ENCODE measurements at regions not wholly inside any gene's neighbourhood (a gene's known extent, or its start where the extent isn't known, plus 50 kb on each side); places are given as distances from the start of the nearest gene placed in this dataset.

DNA sequence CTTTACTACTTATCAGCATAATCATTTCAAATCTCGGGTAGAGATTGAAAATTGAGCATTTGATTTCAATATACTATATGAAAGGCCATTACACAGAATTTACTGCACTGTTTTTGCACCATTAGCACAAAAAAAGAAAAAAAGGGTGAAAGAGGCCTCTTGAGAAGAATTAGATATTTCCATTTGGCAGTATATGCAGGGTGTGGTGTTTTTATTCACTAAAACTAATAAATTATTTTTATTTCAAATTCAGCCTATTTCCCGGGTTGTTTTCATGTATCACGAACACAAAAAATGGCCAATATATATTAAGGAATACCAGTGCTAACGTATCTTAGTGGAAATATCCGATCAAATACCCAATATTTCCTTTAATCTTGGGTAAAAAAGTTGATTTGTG lies 110.5 kb upstream of the TBL1XR1 start:
- intact Hi-C loops (cut with DNase I; ENCODE audit: low total_unique reads): no loop called here
- no peak for DNase-seq
- Histone ChIP-seq H3K9me3 (no peaks in the 10 kb centered on the region), H3K27me3 (no peaks in the 10 kb centered on the region), H3K36me3 (ENCODE audit: low read depth, missing control alignments) (no peaks in the 10 kb centered on the region), H3K27ac (no peak overlapping the region), H3K4me3 (no peak overlapping the region), H3K4me1 (no peaks in the 10 kb centered on the region)
- 68 to 86% methylated on average over 5 of the region's 5 CpGs for WGBS, 2 donors
- TF ChIP-seq CTCF (IDR thresholded peaks at IDR 0.05) (no peak), POLR2A (IDR thresholded peaks at IDR 0.05) (no peak)

DNA sequence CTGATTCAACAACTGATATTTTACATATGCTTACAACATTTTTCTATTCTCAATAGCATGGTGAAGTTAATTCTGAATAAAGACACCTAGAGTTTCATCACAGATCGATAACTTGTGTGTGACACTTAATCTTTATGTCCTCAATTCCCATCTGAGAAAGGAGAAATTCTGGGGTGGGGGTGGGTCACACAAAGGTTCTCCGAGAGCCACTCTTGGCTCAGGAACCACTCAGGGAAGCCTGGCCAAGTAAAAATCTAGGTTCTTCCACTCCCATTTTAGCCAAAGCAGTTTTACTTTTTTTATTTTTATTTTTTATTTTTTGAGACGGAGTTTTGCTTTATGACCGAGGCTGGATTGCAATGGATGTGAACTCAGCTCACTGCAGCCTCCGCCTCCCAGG lies 111.0 kb upstream of the TBL1XR1 start:
- Histone ChIP-seq H3K4me3 (no peak overlapping the region), H3K4me1 (no peaks in the 10 kb centered on the region), H3K36me3 (ENCODE audit: low read depth, missing control alignments) (no peaks in the 10 kb centered on the region), H3K27me3 (no peaks in the 10 kb centered on the region), H3K27ac (no peak overlapping the region), H3K9me3 (no peaks in the 10 kb centered on the region)
- 72 to 84% methylated on average over 5 of the region's 5 CpGs for WGBS, 2 donors
- intact Hi-C loops (cut with DNase I; ENCODE audit: low total_unique reads): no loop called here
- no peak for TF ChIP-seq CTCF (IDR thresholded peaks at IDR 0.05)
- TF ChIP-seq POLR2A (IDR thresholded peaks at IDR 0.05): no peak
- no peak for DNase-seq

- DNase-seq: no peak
- 87 to 92% methylated on average over 3 of the region's 3 CpGs for WGBS, 2 donors
- no peaks in the 10 kb centered on the region for H3K36me3 ChIP-seq (ENCODE audit: low read depth, missing control alignments)
- no peak overlapping the region for H3K4me3 ChIP-seq
- no peaks in the 10 kb centered on the region for H3K4me1 ChIP-seq
- no peak overlapping the region for H3K27ac ChIP-seq
- intact Hi-C loops (cut with DNase I; ENCODE audit: low total_unique reads): no loop called here
- TF ChIP-seq CTCF (IDR thresholded peaks at IDR 0.05): no peak
- no peak for TF ChIP-seq POLR2A (IDR thresholded peaks at IDR 0.05)
- no peaks in the 10 kb centered on the region for H3K27me3 ChIP-seq
- H3K9me3 ChIP-seq: no peaks in the 10 kb centered on the region
These were observed 111.6 kb upstream of the TBL1XR1 start for GRCh38 chr3:177308911-177309310.

DNA sequence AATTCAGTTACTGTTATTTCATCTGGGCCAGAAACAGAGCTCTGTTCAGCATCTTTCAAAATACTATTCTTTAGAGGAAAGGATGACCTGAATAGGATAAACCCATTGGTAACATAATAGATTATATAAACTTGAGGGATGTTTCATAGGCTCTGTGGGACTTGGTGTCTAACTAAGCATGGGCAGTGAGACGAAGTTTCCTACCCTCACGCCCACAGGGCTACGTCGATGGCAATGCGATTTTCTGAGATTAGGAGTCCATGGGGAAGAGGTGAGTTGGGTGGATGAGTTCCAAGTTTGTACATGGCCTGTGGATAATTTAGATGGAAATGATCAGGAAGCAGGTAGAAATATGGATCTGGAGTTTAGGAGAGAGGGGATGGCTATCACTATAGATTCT lies 115.2 kb upstream of the TBL1XR1 start:
- TF ChIP-seq POLR2A (IDR thresholded peaks at IDR 0.05) (no peak), CTCF (IDR thresholded peaks at IDR 0.05) (no peak)
- H3K4me3 ChIP-seq: no peak overlapping the region
- WGBS, 2 donors: 73 to 76% methylated on average over 5 of the region's 5 CpGs
- DNase-seq: no peak
- intact Hi-C loops (cut with DNase I; ENCODE audit: low total_unique reads): no loop called here
- H3K27me3 ChIP-seq: no peaks in the 10 kb centered on the region
- H3K36me3 ChIP-seq (ENCODE audit: low read depth, missing control alignments): no peaks in the 10 kb centered on the region
- no peaks in the 10 kb centered on the region for H3K9me3 ChIP-seq
- H3K4me1 ChIP-seq: no peaks in the 10 kb centered on the region
- no peak overlapping the region for H3K27ac ChIP-seq

GRCh38 chr3:177314897-177315296 lies 117.6 kb upstream of the TBL1XR1 start:
- intact Hi-C loops (cut with DNase I; ENCODE audit: low total_unique reads): no loop called here
- H3K27ac ChIP-seq: no peak overlapping the region
- TF ChIP-seq CTCF (IDR thresholded peaks at IDR 0.05) (no peak), POLR2A (IDR thresholded peaks at IDR 0.05) (no peak)
- no peaks in the 10 kb centered on the region for H3K9me3 ChIP-seq
- H3K4me3 ChIP-seq: no peak overlapping the region
- H3K4me1 ChIP-seq: no peaks in the 10 kb centered on the region
- 56 to 67% methylated on average over 3 of the region's 3 CpGs for WGBS, 2 donors
- H3K27me3 ChIP-seq: no peaks in the 10 kb centered on the region
- no peaks in the 10 kb centered on the region for H3K36me3 ChIP-seq (ENCODE audit: low read depth, missing control alignments)
- no peak for DNase-seq

Measured in testis (tissue), 2 donors.